Heart left ventricle (tissue), 16 donors: ENCODE measurements at regions not wholly inside any gene's neighbourhood (a gene's known extent, or its start where the extent isn't known, plus 50 kb on each side); places are given as distances from the start of the nearest gene placed in this dataset.
A peak's percentile ranks its signal among the peaks of the same experiment; 100 is the strongest.

ENCODE experiments used
- ATAC-seq, 4 donors: fragments of 200-7000 bp; cut with Tn5 transposase; one replicate each; pipeline ENCODE4 v1.9.1; 2020 to 2022; ENCODE audit warnings: moderate library complexity in 4 of 4, mild to moderate bottlenecking in 3 of 4, moderate number of reproducible peaks in 1 of 4
- DNase-seq, 5 donors: peaks; one replicate each; pipeline ENCODE4 v3.0.0-alpha.2; 2020
- H3K27ac ChIP-seq, 12 donors: fragments of 200-600 bp; sonication (generic) in 4 of 12; one replicate each; pipeline versions ENCODE4 v1.5.0 to v1.8.0; 2016 to 2022; ENCODE audit warnings: mild to moderate bottlenecking in 2 of 12
- H3K27me3 ChIP-seq, 9 donors: fragments of 200-600 bp; sonication (generic) in 2 of 9; one replicate each; pipeline versions ENCODE4 v1.5.1 to v1.8.0; 2016 to 2022; ENCODE audit warnings: mild to moderate bottlenecking in 3 of 9
- H3K36me3 ChIP-seq, 9 donors: fragments of 200-600 bp; sonication (generic) in 2 of 9; one replicate each; pipeline versions ENCODE4 v1.5.0 to v1.8.0; 2018 to 2022; ENCODE audit warnings: mild to moderate bottlenecking in 2 of 9
- H3K4me1 ChIP-seq, 12 donors: fragments of 200-600 bp; sonication (generic) in 4 of 12; one replicate each; pipeline versions ENCODE4 v1.5.0 to v1.8.0; 2016 to 2022; ENCODE audit warnings: mild to moderate bottlenecking in 3 of 12
- H3K4me3 ChIP-seq, 12 donors: fragments of 200-600 bp; sonication (generic) in 4 of 12; one replicate each; pipeline versions ENCODE4 v1.5.0 to v1.8.0; 2017 to 2022; ENCODE audit warnings: mild to moderate bottlenecking in 9 of 12, moderate library complexity in 4 of 12
- H3K9me3 ChIP-seq, 12 donors: fragments of 200-600 bp; sonication (generic) in 4 of 12; one replicate each; pipeline versions ENCODE4 v1.5.0 to v1.8.0; 2016 to 2022; ENCODE audit warnings: mild to moderate bottlenecking in 1 of 12
- POLR2A ChIP-seq, 2 donors: fragments of 450-650 bp; IDR thresholded peaks; one replicate each; pipeline ENCODE4 v1.6.1; 2017; ENCODE audit warnings: antibody characterized with exemption in 2 of 2, mild to moderate bottlenecking in 2 of 2, moderate library complexity in 2 of 2
- WGBS, 4 donors: extraction: QIAGEN DNeasy Blood & Tissue Kit in 2 of 4; methylation state at CpG; one replicate each; pipeline versions ENCODE4 v1.1.5 to v1.1.7; 2013 to 2018; 5-methylcytosine and 5-hydroxymethylcytosine counted together
- intact Hi-C, 10 donors: fragments of 100-400 bp; cut with DNase I; formaldehyde crosslinking; loops; one replicate each; pipeline versions ENCODE4 v1.11.1 to v1.14.2; 2022
- TF ChIP-seq, protein P1 (sequence below), 12 donors: fragments of 200-600 bp; sonication (generic) in 4 of 12; IDR thresholded peaks; one replicate each; pipeline versions ENCODE4 v1.5.0 to v1.8.0; 2018 to 2022; ENCODE audit warnings: antibody characterized with exemption in 12 of 12, mild to moderate bottlenecking in 5 of 12
- donor health status: ischemic (EF 13 %, LVEDD 7.1; RV severe dilation, severe dysfunction).
- donor health status: healthy with polysubstance abuse.
- donor health status: DM: no; HTN: yes; CAD: no.
- donor health status: DM: no; HTN: no; CAD: no.
- donor health status: ischemic (EF 25% LVEDD 6.9; RV normal size, moderate dysfunction).
- donor health status: ischemic (EF 25% LVEDD 5.7; RV mildly dilated, moderate dysfunction).
- donor health status: healthy.
- donor health status: DM: yes; HTN: yes; CAD: no.
- donor health status: ischemic (EF 35%, LVEDD 5.7; RV mildly dilated, moderate dysfunction).
- donor health status: nonischemic (EF 11% LVEDD 7.7; RV severe dilation, severe dysfunction).
- donor health status: DM: yes; HTN: yes; CAD: no.
- donor health status: PGD.
- donor health status: ischemic (EF 29% LVEDD 5.4; RV normal size, mild dysfunction).
- donor health status: nonischemic (EF 23%, LVEDD 6.1; RV moderate dilation, normal function).

DNA sequence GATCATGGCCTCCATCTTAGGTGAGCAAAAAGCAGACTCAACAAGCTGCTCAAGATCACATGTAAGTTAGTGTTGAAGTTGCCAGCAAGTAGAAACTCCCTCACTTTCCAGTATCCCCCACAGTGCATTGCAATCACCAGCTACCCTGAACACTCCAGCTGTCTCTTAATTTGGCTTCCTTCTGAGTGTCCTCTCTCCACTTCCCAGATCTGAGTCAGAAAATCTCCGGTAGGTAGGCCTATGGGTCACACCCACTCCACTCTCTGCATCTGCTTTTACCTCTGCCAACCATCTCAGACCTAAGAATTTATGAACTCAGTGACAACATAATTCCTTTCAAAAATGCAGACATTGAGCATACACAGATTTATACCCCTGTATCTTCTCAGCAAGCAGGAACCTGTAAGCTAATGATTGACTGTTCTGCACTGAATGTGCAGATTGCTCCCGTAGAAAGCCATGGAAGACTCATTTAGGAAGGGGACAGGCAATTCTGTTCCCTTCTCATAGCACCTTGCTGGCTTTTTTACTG is 656.9 kb downstream of the EPHA4 start:
- peak in 1 of 4 donors; percentile 24 for ATAC-seq
- Histone ChIP-seq H3K36me3 (no peaks in the 10 kb centered on the region), H3K27ac (no peak overlapping the region)

DNA sequence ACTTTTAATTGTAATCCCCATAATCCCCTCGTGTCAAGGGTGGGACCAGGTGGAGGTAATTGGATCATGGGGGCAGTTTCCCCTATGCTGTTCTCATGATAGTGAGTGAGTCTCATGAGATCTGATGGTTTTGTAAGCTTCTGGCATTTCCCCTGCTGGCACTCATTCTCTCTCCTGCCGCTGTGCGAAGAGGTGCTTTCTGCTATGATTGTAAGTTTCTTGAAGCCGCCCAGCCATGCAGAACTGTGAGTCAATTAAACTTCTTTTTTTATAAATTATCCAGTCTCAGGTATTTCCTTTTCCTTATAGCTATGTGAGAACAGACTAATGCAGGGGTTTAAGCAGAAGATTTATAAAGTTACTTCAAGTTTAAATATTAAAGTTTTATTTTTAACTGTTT is 655.2 kb downstream of the EPHA4 start:
- H3K4me1 ChIP-seq, result no peaks in the 10 kb centered on the region
- no peak for DNase-seq
- no peak for ATAC-seq
- H3K27ac ChIP-seq, result no peak overlapping the region
- H3K4me3 ChIP-seq, result no peak overlapping the region
- intact Hi-C loops, result no loop called here
- WGBS, 4 donors, result 85 to 90% (median 88%) methylated on average over 4 of the region's 4 CpGs
- no peaks in the 10 kb centered on the region for H3K27me3 ChIP-seq
- TF ChIP-seq POLR2A (IDR thresholded peaks at IDR 0.05), result no peak
- TF ChIP-seq, protein P1, sequence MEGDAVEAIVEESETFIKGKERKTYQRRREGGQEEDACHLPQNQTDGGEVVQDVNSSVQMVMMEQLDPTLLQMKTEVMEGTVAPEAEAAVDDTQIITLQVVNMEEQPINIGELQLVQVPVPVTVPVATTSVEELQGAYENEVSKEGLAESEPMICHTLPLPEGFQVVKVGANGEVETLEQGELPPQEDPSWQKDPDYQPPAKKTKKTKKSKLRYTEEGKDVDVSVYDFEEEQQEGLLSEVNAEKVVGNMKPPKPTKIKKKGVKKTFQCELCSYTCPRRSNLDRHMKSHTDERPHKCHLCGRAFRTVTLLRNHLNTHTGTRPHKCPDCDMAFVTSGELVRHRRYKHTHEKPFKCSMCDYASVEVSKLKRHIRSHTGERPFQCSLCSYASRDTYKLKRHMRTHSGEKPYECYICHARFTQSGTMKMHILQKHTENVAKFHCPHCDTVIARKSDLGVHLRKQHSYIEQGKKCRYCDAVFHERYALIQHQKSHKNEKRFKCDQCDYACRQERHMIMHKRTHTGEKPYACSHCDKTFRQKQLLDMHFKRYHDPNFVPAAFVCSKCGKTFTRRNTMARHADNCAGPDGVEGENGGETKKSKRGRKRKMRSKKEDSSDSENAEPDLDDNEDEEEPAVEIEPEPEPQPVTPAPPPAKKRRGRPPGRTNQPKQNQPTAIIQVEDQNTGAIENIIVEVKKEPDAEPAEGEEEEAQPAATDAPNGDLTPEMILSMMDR (IDR thresholded peaks at IDR 0.05), result no peak
- H3K36me3 ChIP-seq, result no peaks in the 10 kb centered on the region
- H3K9me3 ChIP-seq, result no peaks in the 10 kb centered on the region

More for the DNA sequence above, 656.9 kb downstream of the EPHA4 start:
- H3K27me3 ChIP-seq, result no peaks in the 10 kb centered on the region
- 81 to 87% (median 83%) methylated on average over 2 of the region's 2 CpGs for WGBS, 4 donors
- H3K4me1 ChIP-seq, result no peaks in the 10 kb centered on the region
- TF ChIP-seq, protein P1 (IDR thresholded peaks at IDR 0.05), result no peak
- TF ChIP-seq POLR2A (IDR thresholded peaks at IDR 0.05), result no peak
- no peaks in the 10 kb centered on the region for H3K9me3 ChIP-seq
- intact Hi-C loops, result no loop called here
- H3K4me3 ChIP-seq, result no peak overlapping the region
- no peak for DNase-seq

DNA sequence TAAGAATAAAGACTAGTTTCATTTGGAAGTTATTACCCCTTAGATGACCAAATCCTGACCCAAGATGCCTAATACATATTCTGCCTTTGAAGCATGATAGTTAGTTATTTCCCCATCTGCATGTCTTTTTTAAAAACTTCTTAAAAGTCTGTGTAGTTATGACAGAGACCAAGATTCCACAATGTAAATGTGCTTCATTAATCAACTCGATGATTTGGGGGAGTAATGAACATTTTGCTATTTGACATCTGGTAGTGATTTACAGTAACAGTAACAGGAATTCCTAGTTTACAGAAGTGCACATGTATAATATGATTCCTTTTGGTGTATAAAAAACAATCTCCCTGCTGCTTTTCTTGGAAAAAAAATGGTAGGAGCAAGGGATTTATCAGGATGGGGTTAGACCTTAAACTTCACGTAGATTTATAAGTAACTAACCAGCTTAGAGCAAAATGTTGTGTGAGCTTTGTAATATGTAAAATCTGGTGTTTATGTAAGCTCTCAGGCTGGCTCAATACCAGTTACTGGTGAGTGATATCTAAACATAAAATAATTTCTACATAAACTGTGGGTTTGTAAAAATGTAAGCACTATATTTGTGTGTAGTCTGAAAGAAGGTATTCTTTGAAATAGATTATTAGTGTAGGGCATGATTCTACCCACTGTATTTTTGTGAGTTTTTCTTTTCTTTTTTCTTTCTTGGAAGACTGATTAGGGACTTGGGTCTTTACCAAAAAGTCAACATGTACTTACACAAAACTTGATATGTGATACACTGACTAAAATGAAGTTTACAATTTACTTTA is 641.6 kb downstream of the EPHA4 start:
- no peak for DNase-seq
- Histone ChIP-seq H3K9me3 (peaks cover 0 to 22% (median 9%) of the 10 kb centered on the region in 12 donors), H3K27me3 (no peaks in the 10 kb centered on the region), H3K36me3 (no peaks in the 10 kb centered on the region), H3K27ac (no peak overlapping the region), H3K4me3 (no peak overlapping the region), H3K4me1 (peaks cover 0 to 2% (median 0%) of the 10 kb centered on the region in 12 donors)
- intact Hi-C loops, result no loop called here
- TF ChIP-seq POLR2A (IDR thresholded peaks at IDR 0.05), result no peak
- TF ChIP-seq, protein P1 (IDR thresholded peaks at IDR 0.05), result no peak
- 68 to 77% (median 71%) methylated on average over 2 of the region's 2 CpGs for WGBS, 4 donors
- no peak for ATAC-seq

DNA sequence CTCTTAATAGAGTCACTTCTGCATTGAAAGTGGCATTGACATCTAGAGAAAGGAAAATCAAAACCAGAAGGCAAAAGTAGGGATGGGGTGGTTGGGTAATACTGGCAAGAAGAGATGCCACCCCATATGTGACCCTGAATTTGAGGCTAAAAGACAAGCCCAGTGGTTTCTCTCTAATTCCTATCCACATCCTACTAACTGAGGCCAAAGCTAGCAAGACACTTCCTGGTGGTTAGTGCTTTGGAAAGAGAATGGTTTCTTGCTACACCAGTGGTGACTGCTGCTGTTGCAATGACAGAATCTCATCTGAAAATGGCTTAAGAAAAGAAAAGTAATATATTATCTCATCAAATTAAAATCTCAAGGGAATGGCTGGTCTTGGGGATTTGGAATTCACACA is 640.6 kb downstream of the EPHA4 start:
- TF ChIP-seq, protein P1 (IDR thresholded peaks at IDR 0.05), result no peak
- no peak for TF ChIP-seq POLR2A (IDR thresholded peaks at IDR 0.05)
- peaks cover 0 to 12% (median 3%) of the 10 kb centered on the region in 12 donors for H3K9me3 ChIP-seq
- H3K27ac ChIP-seq, result no peak overlapping the region
- H3K36me3 ChIP-seq, result no peaks in the 10 kb centered on the region
- DNase-seq (no peak), ATAC-seq (no peak)
- intact Hi-C loops, result no loop called here
- peaks cover 0 to 9% (median 0%) of the 10 kb centered on the region in 12 donors for H3K4me1 ChIP-seq
- H3K4me3 ChIP-seq, result no peak overlapping the region
- no peaks in the 10 kb centered on the region for H3K27me3 ChIP-seq
